Mucosa of descending colon (tissue), 3 donors: ENCODE measurements at regions not wholly inside any gene's neighbourhood (a gene's known extent, or its start where the extent isn't known, plus 50 kb on each side); places are given as distances from the start of the nearest gene placed in this dataset.

Source experiments
- ATAC-seq: fragments of 200-7000 bp; cut with Tn5 transposase; one replicate; pipeline ENCODE4 v1.9.1; 2020; ENCODE audit warnings: mild to moderate bottlenecking, moderate library complexity
- DNase-seq, 3 donors: peaks; one replicate each; pipeline ENCODE4 v3.0.0-alpha.2; 2020
- H3K36me3 ChIP-seq: fragments of 200-600 bp; one replicate; pipeline ENCODE4 v1.8.0; 2021; ENCODE audit warnings: low read depth, mild to moderate bottlenecking
- H3K4me1 ChIP-seq: fragments of 200-600 bp; one replicate; pipeline ENCODE4 v1.8.0; 2021; ENCODE audit warnings: low read depth, mild to moderate bottlenecking
- H3K4me3 ChIP-seq: fragments of 200-600 bp; one replicate; pipeline ENCODE4 v1.8.0; 2021; ENCODE audit warnings: mild to moderate bottlenecking
- H3K9me3 ChIP-seq: fragments of 200-600 bp; one replicate; pipeline ENCODE4 v1.8.0; 2021; ENCODE audit warnings: mild to moderate bottlenecking
- intact Hi-C, 2 donors: fragments of 100-400 bp; cut with DNase I in 1 of 2; cut with micrococcal nuclease in 1 of 2; formaldehyde crosslinking; loops; one replicate each; pipeline versions ENCODE4 v1.11.0 to v1.11.1; 2022; cut with DNase I, micrococcal nuclease
- TF ChIP-seq, protein P1 (sequence below): fragments of 200-600 bp; IDR thresholded peaks from one replicate; pipeline ENCODE4 v1.8.0; 2022; ENCODE audit warnings: antibody characterized with exemption, mild to moderate bottlenecking
- donor health status: DM: no; HTN: no; CAD: no; lungs with moderate emphysema.
- donor health status: DM: no; HTN: no; CAD: no.
- donor health status: DM: no; HTN: yes; CAD: no.

DNA sequence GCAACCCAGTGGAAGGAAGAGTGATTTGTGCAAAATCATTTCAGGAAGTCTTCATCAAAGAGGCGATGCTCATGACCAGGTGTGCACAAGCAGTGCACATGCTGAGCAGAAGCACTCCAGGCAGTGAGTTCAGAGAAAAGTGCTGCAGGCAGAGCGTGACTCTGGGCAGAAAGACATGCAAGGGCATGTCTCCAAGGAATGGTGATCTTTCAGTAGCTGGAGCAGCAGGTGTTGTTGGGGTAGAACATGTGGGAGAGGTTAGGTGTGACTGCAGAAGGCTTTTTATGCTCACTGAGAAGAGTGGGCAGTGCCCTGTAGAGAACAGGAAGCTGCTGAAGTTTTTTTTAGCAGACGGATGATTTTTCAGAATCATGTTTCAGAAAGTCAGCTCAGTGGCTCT lies 545.4 kb upstream of the TLE4 start:
- no peaks in the 10 kb centered on the region for H3K36me3 ChIP-seq
- H3K4me3 ChIP-seq, result no peak overlapping the region
- H3K4me1 ChIP-seq, result no peaks in the 10 kb centered on the region
- no peaks in the 10 kb centered on the region for H3K9me3 ChIP-seq
- intact Hi-C loops, result no loop called here
- TF ChIP-seq, protein P1, sequence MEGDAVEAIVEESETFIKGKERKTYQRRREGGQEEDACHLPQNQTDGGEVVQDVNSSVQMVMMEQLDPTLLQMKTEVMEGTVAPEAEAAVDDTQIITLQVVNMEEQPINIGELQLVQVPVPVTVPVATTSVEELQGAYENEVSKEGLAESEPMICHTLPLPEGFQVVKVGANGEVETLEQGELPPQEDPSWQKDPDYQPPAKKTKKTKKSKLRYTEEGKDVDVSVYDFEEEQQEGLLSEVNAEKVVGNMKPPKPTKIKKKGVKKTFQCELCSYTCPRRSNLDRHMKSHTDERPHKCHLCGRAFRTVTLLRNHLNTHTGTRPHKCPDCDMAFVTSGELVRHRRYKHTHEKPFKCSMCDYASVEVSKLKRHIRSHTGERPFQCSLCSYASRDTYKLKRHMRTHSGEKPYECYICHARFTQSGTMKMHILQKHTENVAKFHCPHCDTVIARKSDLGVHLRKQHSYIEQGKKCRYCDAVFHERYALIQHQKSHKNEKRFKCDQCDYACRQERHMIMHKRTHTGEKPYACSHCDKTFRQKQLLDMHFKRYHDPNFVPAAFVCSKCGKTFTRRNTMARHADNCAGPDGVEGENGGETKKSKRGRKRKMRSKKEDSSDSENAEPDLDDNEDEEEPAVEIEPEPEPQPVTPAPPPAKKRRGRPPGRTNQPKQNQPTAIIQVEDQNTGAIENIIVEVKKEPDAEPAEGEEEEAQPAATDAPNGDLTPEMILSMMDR, result no peak
- DNase-seq, result no peak
- no peak for ATAC-seq

DNA sequence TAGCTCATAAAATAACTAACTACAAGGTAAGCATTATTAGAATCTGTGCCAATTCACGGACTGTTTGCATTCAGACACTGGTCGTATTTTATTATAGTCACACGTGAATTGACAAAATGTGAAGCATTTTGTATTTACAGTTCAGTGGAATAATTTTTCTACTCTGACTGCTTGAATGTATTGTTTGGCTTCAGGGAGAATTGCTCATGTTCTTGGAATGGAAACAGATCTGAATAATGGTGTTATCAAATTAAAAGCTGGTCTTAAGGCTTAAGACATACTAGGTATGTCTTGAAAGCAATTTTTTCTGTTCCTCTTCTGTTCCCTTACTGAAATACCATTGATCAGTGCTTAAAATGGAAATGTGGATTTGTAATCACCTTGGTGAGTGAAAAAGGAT lies 543.7 kb upstream of the TLE4 start:
- Histone ChIP-seq H3K36me3 (no peaks in the 10 kb centered on the region), H3K4me3 (no peak overlapping the region), H3K4me1 (no peaks in the 10 kb centered on the region), H3K9me3 (peaks cover under 1% of the 10 kb centered on the region)
- DNase-seq, result no peak
- no peak for ATAC-seq
- intact Hi-C loops, result no loop called here
- TF ChIP-seq, protein P1, result no peak

DNA sequence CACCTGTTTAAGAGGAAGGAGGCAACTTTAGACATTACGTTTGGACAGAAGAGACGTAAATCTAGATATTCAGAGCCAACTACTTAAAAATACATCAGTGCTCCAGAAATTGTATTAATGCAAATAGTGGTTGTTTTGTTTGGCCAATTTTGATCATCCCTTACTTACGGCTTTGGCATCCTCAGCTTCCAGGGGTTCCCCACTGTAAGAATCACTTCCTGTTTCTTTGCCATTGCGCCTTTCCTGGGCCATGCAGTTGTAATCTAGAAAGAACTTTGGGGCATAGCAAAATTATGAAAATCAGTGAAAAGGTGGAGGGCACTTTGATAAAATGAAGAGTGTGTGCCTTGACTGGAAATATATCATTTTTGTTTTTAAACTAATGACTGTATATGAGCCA lies 537.2 kb upstream of the TLE4 start:
- TF ChIP-seq, protein P1, result no peak
- intact Hi-C loops, result no loop called here
- no peaks in the 10 kb centered on the region for H3K36me3 ChIP-seq
- ATAC-seq, result no peak
- DNase-seq, result no peak
- peaks cover 15% of the 10 kb centered on the region for H3K9me3 ChIP-seq
- H3K4me3 ChIP-seq, result no peak overlapping the region
- no peaks in the 10 kb centered on the region for H3K4me1 ChIP-seq

DNA sequence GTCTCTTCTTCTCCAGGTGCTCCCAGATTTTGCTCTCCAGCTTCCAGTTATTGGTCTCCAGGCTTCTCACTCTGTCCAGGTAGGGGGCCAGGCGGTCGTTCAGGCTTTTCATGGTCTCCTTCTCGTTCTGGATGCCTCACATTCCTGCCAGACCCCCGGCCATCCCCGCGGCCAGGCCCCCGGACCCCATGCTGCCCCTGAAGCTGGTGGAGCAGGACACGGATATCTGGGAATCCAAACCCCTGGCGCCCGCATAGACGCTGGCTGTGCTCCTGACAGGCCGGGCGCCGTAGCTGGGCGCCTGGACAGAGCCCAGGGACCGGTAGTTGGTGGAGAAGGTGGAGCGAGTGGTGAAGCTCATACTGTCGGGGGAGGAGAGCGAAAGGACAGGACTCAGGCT lies 534.4 kb upstream of the TLE4 start:
- intact Hi-C loops, result no loop called here
- H3K36me3 ChIP-seq, result no peaks in the 10 kb centered on the region
- TF ChIP-seq, protein P1, result no peak
- ATAC-seq (no peak), DNase-seq (no peak)
- no peak overlapping the region for H3K4me3 ChIP-seq
- H3K4me1 ChIP-seq, result no peaks in the 10 kb centered on the region
- peaks cover 15% of the 10 kb centered on the region for H3K9me3 ChIP-seq

DNA sequence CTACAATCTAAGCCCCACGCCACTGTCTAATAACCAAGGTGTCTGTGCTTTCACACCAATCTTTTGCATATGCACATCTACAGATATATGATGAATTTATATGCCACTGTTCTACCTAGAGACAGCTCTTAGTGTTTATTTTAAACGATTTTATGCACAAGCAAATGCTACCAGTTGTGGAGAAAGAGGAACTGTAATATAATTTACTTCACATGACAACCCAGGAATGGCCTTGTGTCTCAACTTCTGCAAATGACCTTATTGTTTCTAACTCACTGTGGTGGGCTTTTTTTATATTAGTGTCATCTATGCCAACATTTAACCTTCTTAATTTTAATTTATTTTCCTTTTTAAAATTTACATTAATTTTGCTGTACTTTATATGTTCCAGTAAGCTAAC lies 531.1 kb upstream of the TLE4 start:
- TF ChIP-seq, protein P1, result no peak
- intact Hi-C loops, result no loop called here
- Histone ChIP-seq H3K36me3 (no peaks in the 10 kb centered on the region), H3K9me3 (peaks cover 8% of the 10 kb centered on the region), H3K4me1 (no peaks in the 10 kb centered on the region), H3K4me3 (no peak overlapping the region)
- DNase-seq, result no peak
- ATAC-seq, result no peak

DNA sequence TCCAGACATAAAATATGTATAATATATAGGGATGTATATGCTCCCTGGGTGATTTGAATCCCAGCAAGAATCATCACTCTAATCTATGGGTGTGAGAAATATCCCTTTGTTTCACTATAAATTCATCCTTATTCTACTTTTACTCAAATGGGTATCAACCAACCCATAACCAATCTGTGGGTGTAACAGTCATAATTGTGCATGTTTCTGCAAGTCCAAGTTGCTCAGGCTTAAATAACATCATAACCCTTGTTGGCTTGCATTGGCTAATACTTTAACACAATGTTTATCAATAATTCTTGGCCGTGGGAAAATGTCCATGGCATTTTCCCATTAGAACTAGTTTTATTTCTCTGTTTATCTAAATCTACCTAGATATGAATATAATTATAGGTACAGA lies 530.5 kb upstream of the TLE4 start:
- no peak for ATAC-seq
- H3K4me1 ChIP-seq, result no peaks in the 10 kb centered on the region
- H3K9me3 ChIP-seq, result peaks cover 8% of the 10 kb centered on the region
- no peaks in the 10 kb centered on the region for H3K36me3 ChIP-seq
- intact Hi-C loops, result no loop called here
- TF ChIP-seq, protein P1, result no peak
- no peak overlapping the region for H3K4me3 ChIP-seq
- no peak for DNase-seq
